Liver (tissue), 3 donors: ENCODE measurements at regions not wholly inside any gene's neighbourhood (a gene's known extent, or its start where the extent isn't known, plus 50 kb on each side); places are given as distances from the start of the nearest gene placed in this dataset.
"Not testable (repeated sequence)": the region's sequence is repeated elsewhere in the genome, so short reads cannot be mapped to it uniquely, and the experiment has no call there.

Source experiments
- GABPA ChIP-seq, 2 donors: IDR thresholded peaks in 1 of 2; conservative IDR thresholded peaks in 1 of 2; 2 replicates each; pipeline ENCODE4 v1.6.1; 2016; ENCODE audit warnings: antibody characterized with exemption in 2 of 2, mild to moderate bottlenecking in 1 of 2, moderate library complexity in 1 of 2
- TAF1 ChIP-seq: conservative IDR thresholded peaks from 2 replicates; pipeline ENCODE4 v1.6.1; 2016; ENCODE audit warnings: antibody characterized with exemption, mild to moderate bottlenecking
- TF ChIP-seq, protein P1 (sequence below): IDR thresholded peaks from 2 replicates; pipeline ENCODE4 v1.6.1; 2016; ENCODE audit warnings: antibody characterized with exemption
- TF ChIP-seq, protein P2 (sequence below): IDR thresholded peaks from 2 replicates; pipeline ENCODE4 v1.6.1; 2016; ENCODE audit warnings: antibody characterized with exemption
- TF ChIP-seq, protein P3 (sequence below): fragments of 150-350 bp; IDR thresholded peaks from 2 replicates; pipeline ENCODE4 v1.5.1; 2017; ENCODE audit warnings: improper control_type of control experiment, low read depth, low read length; ENCODE audit not compliant: missing input control
- donor health status: healthy.
- donor health status: healthy.

DNA sequence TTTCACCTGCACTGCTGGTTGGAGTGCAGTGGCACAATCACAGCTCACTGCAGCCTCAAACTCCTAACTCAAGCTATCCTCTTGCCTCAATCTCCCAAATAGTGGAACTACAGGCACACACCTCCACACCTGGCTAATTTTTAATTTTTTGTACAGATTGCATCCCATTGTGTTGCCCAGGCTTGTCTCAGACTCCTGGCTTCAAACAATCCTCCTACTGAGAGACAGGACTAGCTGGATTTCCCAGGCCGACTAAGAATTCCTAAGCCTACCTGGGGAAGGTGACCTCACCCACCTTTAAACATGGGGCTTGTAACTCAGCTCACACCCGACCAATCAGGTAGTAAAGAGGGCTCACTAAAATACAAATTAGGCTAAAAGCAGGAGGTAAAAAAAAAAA, 2003.3 kb upstream of the RAG2 start:
- TF ChIP-seq TAF1; GABPA (IDR thresholded peaks at IDR 0.05 in 1 of 2, conservative IDR thresholded peaks at IDR 0.05 in 1 of 2): not testable (repeated sequence)
- TF ChIP-seq, protein P1, sequence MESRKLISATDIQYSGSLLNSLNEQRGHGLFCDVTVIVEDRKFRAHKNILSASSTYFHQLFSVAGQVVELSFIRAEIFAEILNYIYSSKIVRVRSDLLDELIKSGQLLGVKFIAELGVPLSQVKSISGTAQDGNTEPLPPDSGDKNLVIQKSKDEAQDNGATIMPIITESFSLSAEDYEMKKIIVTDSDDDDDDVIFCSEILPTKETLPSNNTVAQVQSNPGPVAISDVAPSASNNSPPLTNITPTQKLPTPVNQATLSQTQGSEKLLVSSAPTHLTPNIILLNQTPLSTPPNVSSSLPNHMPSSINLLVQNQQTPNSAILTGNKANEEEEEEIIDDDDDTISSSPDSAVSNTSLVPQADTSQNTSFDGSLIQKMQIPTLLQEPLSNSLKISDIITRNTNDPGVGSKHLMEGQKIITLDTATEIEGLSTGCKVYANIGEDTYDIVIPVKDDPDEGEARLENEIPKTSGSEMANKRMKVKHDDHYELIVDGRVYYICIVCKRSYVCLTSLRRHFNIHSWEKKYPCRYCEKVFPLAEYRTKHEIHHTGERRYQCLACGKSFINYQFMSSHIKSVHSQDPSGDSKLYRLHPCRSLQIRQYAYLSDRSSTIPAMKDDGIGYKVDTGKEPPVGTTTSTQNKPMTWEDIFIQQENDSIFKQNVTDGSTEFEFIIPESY, result not testable (repeated sequence)
- TF ChIP-seq, protein P2, sequence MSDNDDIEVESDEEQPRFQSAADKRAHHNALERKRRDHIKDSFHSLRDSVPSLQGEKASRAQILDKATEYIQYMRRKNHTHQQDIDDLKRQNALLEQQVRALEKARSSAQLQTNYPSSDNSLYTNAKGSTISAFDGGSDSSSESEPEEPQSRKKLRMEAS, result not testable (repeated sequence)
- TF ChIP-seq, protein P3, sequence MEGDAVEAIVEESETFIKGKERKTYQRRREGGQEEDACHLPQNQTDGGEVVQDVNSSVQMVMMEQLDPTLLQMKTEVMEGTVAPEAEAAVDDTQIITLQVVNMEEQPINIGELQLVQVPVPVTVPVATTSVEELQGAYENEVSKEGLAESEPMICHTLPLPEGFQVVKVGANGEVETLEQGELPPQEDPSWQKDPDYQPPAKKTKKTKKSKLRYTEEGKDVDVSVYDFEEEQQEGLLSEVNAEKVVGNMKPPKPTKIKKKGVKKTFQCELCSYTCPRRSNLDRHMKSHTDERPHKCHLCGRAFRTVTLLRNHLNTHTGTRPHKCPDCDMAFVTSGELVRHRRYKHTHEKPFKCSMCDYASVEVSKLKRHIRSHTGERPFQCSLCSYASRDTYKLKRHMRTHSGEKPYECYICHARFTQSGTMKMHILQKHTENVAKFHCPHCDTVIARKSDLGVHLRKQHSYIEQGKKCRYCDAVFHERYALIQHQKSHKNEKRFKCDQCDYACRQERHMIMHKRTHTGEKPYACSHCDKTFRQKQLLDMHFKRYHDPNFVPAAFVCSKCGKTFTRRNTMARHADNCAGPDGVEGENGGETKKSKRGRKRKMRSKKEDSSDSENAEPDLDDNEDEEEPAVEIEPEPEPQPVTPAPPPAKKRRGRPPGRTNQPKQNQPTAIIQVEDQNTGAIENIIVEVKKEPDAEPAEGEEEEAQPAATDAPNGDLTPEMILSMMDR, result not testable (repeated sequence)
